ENCODE measurements at regions not wholly inside any gene's neighbourhood (a gene's known extent, or its start where the extent isn't known, plus 50 kb on each side); places are given as distances from the start of the nearest gene placed in this dataset.

GRCh38 chrX:55981603-55982002, 250.6 kb upstream of the KLF8 start:
- 100% methylated on average over 1 of the region's 1 CpG for WGBS
- H3K9me3 ChIP-seq = no peaks in the 10 kb centered on the region
- TF ChIP-seq POLR2A (IDR thresholded peaks at IDR 0.05) (no peak), POLR2AphosphoS5 (IDR thresholded peaks at IDR 0.05) (no peak)
- TF ChIP-seq, protein P1, sequence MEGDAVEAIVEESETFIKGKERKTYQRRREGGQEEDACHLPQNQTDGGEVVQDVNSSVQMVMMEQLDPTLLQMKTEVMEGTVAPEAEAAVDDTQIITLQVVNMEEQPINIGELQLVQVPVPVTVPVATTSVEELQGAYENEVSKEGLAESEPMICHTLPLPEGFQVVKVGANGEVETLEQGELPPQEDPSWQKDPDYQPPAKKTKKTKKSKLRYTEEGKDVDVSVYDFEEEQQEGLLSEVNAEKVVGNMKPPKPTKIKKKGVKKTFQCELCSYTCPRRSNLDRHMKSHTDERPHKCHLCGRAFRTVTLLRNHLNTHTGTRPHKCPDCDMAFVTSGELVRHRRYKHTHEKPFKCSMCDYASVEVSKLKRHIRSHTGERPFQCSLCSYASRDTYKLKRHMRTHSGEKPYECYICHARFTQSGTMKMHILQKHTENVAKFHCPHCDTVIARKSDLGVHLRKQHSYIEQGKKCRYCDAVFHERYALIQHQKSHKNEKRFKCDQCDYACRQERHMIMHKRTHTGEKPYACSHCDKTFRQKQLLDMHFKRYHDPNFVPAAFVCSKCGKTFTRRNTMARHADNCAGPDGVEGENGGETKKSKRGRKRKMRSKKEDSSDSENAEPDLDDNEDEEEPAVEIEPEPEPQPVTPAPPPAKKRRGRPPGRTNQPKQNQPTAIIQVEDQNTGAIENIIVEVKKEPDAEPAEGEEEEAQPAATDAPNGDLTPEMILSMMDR (IDR thresholded peaks at IDR 0.05) = no peak
- no peak overlapping the region for H3K27ac ChIP-seq
- no peak overlapping the region for H3K4me3 ChIP-seq
- H3K4me1 ChIP-seq (replicated peaks) = no peaks in the 10 kb centered on the region
- intact Hi-C loops (cut with DNase I) = no loop called here
- DNase-seq (ENCODE audit: low spot score) = no peak
- no peaks in the 10 kb centered on the region for H3K27me3 ChIP-seq (replicated peaks; ENCODE audit: insufficient read depth)
- H3K36me3 ChIP-seq = no peaks in the 10 kb centered on the region

DNA sequence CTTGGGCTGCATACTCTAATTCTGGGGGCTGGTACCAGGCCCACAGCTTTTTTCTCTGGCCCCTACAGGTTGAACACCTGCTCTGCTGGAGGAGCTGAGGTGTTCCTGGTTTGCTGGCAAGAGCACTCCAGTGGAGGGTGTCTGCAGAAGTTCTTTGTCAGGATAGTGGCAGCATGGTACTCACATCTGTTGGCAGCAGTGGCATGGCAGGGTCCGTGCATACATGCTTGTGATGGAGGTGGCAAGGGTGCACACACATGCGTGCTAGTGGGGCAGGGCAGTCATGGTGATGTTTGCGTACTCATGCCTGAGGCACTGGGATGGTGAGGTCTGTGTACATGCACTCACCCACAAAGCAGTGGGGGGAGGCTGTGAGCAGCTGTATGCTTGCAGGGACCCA, 235.5 kb upstream of the KLF8 start:
- H3K4me3 ChIP-seq = no peak overlapping the region
- no peak for DNase-seq (ENCODE audit: low spot score)
- 100% methylated on average over 1 of the region's 3 CpGs for WGBS
- H3K4me1 ChIP-seq (replicated peaks) = no peaks in the 10 kb centered on the region
- H3K27me3 ChIP-seq (replicated peaks; ENCODE audit: insufficient read depth) = no peaks in the 10 kb centered on the region
- no peaks in the 10 kb centered on the region for H3K36me3 ChIP-seq
- H3K9me3 ChIP-seq = no peaks in the 10 kb centered on the region
- H3K27ac ChIP-seq = no peak overlapping the region
- TF ChIP-seq POLR2AphosphoS5 (IDR thresholded peaks at IDR 0.05) = no peak
- TF ChIP-seq, protein P1 (IDR thresholded peaks at IDR 0.05) = no peak
- TF ChIP-seq POLR2A (IDR thresholded peaks at IDR 0.05) = no peak
- intact Hi-C loops (cut with DNase I) = no loop called here

DNA sequence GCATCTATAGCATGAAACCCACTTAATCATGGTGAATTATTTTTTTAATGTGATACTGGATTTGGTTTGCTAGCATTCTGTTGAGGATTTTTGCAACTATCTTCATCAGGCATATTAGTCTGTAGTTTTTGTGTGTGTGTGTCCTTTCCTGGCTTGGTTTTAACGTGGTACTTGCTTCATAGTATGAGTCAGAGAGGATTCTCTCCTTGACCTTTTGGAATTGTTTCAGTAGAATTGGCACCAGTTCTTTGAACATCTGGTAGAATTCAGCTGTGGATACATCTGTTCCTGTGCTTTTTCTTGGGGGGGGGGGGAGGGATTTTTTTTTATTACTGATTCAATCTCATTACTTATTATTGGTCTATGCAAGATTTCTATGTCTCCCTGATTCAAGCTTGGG, 232.0 kb upstream of the KLF8 start:
- intact Hi-C loops (cut with DNase I) = no loop called here
- Histone ChIP-seq H3K27me3 (replicated peaks; ENCODE audit: insufficient read depth) (no peaks in the 10 kb centered on the region), H3K4me1 (replicated peaks) (no peaks in the 10 kb centered on the region), H3K27ac (no peak overlapping the region), H3K9me3 (no peaks in the 10 kb centered on the region), H3K36me3 (no peaks in the 10 kb centered on the region), H3K4me3 (no peak overlapping the region)
- 44% methylated on average over 1 of the region's 1 CpG for WGBS
- DNase-seq (ENCODE audit: low spot score) = no peak
- TF ChIP-seq POLR2AphosphoS5 (IDR thresholded peaks at IDR 0.05) (no peak), POLR2A (IDR thresholded peaks at IDR 0.05) (no peak)
- TF ChIP-seq, protein P1 (IDR thresholded peaks at IDR 0.05) = no peak

DNA sequence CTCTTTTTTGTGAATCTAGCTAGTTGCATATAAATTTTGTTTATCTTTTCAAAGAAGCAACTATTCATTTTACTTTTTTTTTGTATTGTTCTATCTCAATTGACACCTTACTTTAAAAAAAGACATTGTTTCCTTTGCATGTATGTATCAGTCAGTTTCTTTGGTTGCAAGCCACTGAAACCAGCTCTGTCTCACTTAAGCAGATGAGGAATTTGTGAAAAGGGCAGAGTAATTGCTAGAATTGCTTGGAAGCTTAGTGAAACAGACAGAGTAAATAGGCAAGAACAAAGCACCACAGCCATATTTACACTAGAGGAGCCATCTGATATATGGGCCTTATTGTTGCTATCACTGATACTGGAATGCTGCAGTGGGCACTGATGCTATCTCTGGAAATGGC, 231.4 kb upstream of the KLF8 start:
- Histone ChIP-seq H3K27ac (no peak overlapping the region), H3K36me3 (no peaks in the 10 kb centered on the region), H3K27me3 (replicated peaks; ENCODE audit: insufficient read depth) (no peaks in the 10 kb centered on the region), H3K4me1 (replicated peaks) (no peaks in the 10 kb centered on the region), H3K4me3 (no peak overlapping the region), H3K9me3 (no peaks in the 10 kb centered on the region)
- no peak for DNase-seq (ENCODE audit: low spot score)
- TF ChIP-seq POLR2AphosphoS5 (IDR thresholded peaks at IDR 0.05) = peak; percentile 29
- TF ChIP-seq POLR2A (IDR thresholded peaks at IDR 0.05) = no peak
- intact Hi-C loops (cut with DNase I) = no loop called here

DNA sequence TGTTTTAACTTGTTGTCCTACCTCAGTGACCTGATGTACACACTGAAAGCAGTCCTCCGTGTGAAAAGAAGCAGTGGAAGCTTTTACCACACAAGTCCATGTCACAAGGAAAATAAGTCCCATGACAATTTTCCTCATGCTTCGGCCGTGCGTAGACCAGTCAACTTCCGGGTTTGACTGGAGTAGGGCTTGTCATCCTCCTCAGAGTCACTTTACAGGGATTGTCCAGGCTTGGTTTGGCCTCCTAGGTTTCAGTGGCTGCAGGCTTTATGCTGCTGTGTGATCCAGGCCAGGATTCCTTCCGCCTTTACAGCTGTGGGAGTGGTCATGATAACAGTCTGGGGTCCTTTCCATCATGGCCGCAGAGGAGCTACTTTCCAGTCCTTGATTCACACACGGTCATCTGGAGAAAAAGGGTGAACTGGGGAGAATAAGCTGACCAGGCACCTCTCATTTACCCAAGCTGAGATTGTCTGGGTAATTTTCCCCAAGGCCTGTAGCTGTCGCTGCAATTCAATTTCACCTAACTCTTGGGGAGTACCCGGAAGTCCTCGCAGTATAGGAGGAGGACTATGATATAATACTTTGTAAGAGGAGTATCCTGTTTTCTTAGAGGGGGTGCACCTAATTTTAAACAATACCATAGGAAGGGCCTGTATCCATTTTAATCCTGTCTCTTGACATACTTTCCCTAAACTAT, 206.1 kb upstream of the KLF8 start:
- no peaks in the 10 kb centered on the region for H3K36me3 ChIP-seq
- H3K4me3 ChIP-seq = no peak overlapping the region
- intact Hi-C loops (cut with DNase I) = no loop called here
- 87% methylated on average over 11 of the region's 11 CpGs for WGBS
- no peak for DNase-seq (ENCODE audit: low spot score)
- H3K27ac ChIP-seq = no peak overlapping the region
- H3K4me1 ChIP-seq (replicated peaks) = no peaks in the 10 kb centered on the region
- H3K27me3 ChIP-seq (replicated peaks; ENCODE audit: insufficient read depth) = no peaks in the 10 kb centered on the region
- H3K9me3 ChIP-seq = no peaks in the 10 kb centered on the region
- TF ChIP-seq POLR2A (IDR thresholded peaks at IDR 0.05) (no peak), POLR2AphosphoS5 (IDR thresholded peaks at IDR 0.05) (no peak)
- TF ChIP-seq, protein P1 (IDR thresholded peaks at IDR 0.05) = no peak
